ENCODE measurements at regions not wholly inside any gene's neighbourhood (a gene's known extent, or its start where the extent isn't known, plus 50 kb on each side); places are given as distances from the start of the nearest gene placed in this dataset.

DNA sequence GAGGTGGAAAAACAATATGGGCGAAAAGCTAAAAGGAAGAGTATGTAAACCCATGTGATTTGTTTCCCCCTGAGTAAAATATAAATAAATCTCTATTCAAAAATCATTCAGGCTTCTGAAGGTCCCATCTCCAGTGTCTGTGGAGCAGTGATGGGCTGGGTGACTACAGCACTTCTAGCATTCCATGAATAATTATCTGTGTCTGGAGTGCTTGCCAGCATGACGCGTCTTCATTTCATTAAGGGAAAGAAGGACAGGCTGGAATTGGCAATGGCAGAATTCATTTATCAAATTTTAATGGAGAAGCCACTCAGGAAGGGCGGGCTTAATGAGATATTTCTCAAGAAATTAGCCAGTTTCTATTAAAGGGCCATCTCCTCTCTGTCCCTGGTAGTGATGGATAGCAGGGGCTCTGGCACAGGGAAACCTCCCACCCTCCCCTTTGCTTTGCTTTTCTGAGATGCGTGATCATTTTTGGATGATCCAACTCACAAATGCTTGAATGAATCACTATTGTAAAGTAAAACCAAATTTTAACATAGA lies 916.3 kb upstream of the SEL1L start:
- no peak for TF ChIP-seq EZH2phosphoT487 (IDR thresholded peaks at IDR 0.05; ENCODE audit: insufficient read depth, low read depth)
- TF ChIP-seq EZH2 (IDR thresholded peaks at IDR 0.05; ENCODE audit: insufficient read depth, poor library complexity, severe bottlenecking): no peak
